BLaER1 (cell line): ENCODE measurements at regions not wholly inside any gene's neighbourhood (a gene's known extent, or its start where the extent isn't known, plus 50 kb on each side); places are given as distances from the start of the nearest gene placed in this dataset.

Source experiments
- H3K27ac ChIP-seq: shearing (Covaris generic); formaldehyde crosslinking; 2 replicates; pipeline ENCODE4 v1.8.1; 2022
- H3K27me3 ChIP-seq: shearing (Covaris generic); formaldehyde crosslinking; 2 replicates; pipeline ENCODE4 v1.8.1; 2022
- H3K36me3 ChIP-seq: shearing (Covaris generic); formaldehyde crosslinking; 2 replicates; pipeline ENCODE4 v1.8.1; 2022
- H3K4me1 ChIP-seq: shearing (Covaris generic); formaldehyde crosslinking; 2 replicates; pipeline ENCODE4 v1.8.1; 2022
- H3K4me2 ChIP-seq: shearing (Covaris generic); formaldehyde crosslinking; 2 replicates; pipeline ENCODE4 v1.8.1; 2022
- H3K4me3 ChIP-seq: shearing (Covaris generic); formaldehyde crosslinking; 2 replicates; pipeline ENCODE4 v1.8.1; 2022
- H3K9ac ChIP-seq: shearing (Covaris generic); formaldehyde crosslinking; 2 replicates; pipeline ENCODE4 v1.8.1; 2022
- H3K9me3 ChIP-seq: shearing (Covaris generic); formaldehyde crosslinking; 2 replicates; pipeline ENCODE4 v1.8.1; 2022
- H4K20me1 ChIP-seq: shearing (Covaris generic); formaldehyde crosslinking; 2 replicates; pipeline ENCODE4 v1.8.1; 2022
- Cebpa-rat ChIP-seq: shearing (Covaris generic); IDR thresholded peaks from 2 replicates; pipeline ENCODE4 v1.8.1; 2022

DNA sequence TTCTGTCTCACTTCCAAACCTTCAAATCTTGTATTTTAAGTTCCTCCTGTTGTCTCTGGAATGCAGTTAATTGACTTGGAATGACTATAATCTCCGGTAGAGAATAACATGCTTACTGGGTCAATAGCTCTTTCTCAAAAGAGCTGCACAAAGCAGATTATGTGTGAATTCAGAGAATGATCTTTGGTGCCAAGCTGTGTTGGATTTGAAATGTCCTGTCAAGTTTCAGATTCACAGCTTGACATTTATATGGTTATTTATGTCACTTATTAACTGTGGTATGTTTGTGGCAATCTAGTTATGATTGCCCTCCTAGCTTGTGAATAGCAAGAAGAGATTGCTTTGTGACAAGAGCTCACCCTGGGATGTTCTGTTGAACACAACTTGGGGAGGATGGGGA lies 128.3 kb upstream of the KCNE2 start:
- TF ChIP-seq Cebpa-rat, result no peak
- Histone ChIP-seq H3K9ac (no peak overlapping the region), H3K4me1 (no peaks in the 10 kb centered on the region), H3K4me2 (no peak overlapping the region), H4K20me1 (no peaks in the 10 kb centered on the region), H3K27ac (no peak overlapping the region), H3K36me3 (no peaks in the 10 kb centered on the region), H3K9me3 (peaks cover 19% of the 10 kb centered on the region), H3K27me3 (no peaks in the 10 kb centered on the region), H3K4me3 (no peak overlapping the region)

DNA sequence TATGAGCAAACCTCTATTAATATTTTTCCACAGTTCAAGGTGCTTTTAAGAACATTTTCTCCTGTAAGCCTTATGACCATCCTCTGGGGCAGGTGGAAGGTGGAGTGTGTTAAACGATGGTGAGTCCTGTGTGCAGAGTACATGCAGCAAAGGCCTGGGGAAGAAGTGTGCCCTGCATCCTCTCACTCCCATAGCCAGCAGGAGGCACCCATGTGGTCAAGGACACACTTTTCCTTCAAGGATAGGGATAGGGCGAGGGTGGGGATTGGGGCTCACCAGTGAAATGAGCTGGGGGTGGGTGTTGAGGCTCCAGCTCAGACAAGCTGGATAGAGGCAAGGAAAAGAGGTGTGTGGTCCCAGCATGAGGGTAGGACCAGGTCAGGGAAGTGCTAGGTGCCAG lies 120.8 kb upstream of the KCNE2 start:
- Histone ChIP-seq H3K9ac (no peak overlapping the region), H3K36me3 (no peaks in the 10 kb centered on the region), H3K27ac (no peak overlapping the region), H3K4me1 (no peaks in the 10 kb centered on the region), H4K20me1 (no peaks in the 10 kb centered on the region), H3K9me3 (peaks cover 14% of the 10 kb centered on the region), H3K27me3 (no peaks in the 10 kb centered on the region), H3K4me3 (no peak overlapping the region), H3K4me2 (no peak overlapping the region)
- TF ChIP-seq Cebpa-rat, result no peak

DNA sequence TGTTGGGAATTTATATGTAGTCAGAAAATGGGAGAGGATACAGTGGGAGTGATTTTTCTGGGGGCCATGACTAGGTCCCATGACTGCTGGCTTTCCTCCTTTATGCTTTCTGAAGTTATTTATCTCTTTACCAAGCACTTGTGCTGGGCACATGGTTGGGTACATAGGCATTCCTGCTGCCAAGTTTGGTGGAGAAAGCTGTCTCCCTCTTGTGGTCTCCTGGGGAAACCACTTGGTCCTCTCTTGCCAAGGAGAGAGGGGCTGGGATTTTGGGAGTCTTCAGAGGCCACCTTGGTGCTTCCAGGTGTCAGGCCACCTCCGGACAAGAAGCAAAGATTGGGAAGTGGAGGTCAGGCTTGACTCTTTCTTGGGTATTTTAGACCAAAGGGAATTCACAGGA lies 120.2 kb upstream of the KCNE2 start:
- H3K9ac ChIP-seq, result no peak overlapping the region
- H3K9me3 ChIP-seq, result peaks cover 16% of the 10 kb centered on the region
- H4K20me1 ChIP-seq, result no peaks in the 10 kb centered on the region
- no peak for TF ChIP-seq Cebpa-rat
- H3K4me3 ChIP-seq, result no peak overlapping the region
- H3K4me1 ChIP-seq, result no peaks in the 10 kb centered on the region
- H3K4me2 ChIP-seq, result no peak overlapping the region
- H3K27ac ChIP-seq, result no peak overlapping the region
- no peaks in the 10 kb centered on the region for H3K36me3 ChIP-seq
- H3K27me3 ChIP-seq, result no peaks in the 10 kb centered on the region

- H3K4me3 ChIP-seq, result no peak overlapping the region
- H3K9ac ChIP-seq, result no peak overlapping the region
- H3K9me3 ChIP-seq, result peaks cover 62% of the 10 kb centered on the region
- H4K20me1 ChIP-seq, result no peaks in the 10 kb centered on the region
- no peak overlapping the region for H3K27ac ChIP-seq
- no peaks in the 10 kb centered on the region for H3K36me3 ChIP-seq
- no peaks in the 10 kb centered on the region for H3K27me3 ChIP-seq
- H3K4me2 ChIP-seq, result no peak overlapping the region
- TF ChIP-seq Cebpa-rat, result no peak
- no peaks in the 10 kb centered on the region for H3K4me1 ChIP-seq
Observed at GRCh38 chr21:34252751-34253150, 111.1 kb upstream of the KCNE2 start.

GRCh38 chr21:34255073-34255472 lies 108.7 kb upstream of the KCNE2 start:
- Histone ChIP-seq H3K36me3 (no peaks in the 10 kb centered on the region), H3K4me3 (no peak overlapping the region), H3K4me1 (no peaks in the 10 kb centered on the region), H3K4me2 (no peak overlapping the region), H3K27me3 (no peaks in the 10 kb centered on the region), H3K9me3 (peaks cover 44% of the 10 kb centered on the region), H4K20me1 (no peaks in the 10 kb centered on the region), H3K9ac (no peak overlapping the region), H3K27ac (no peak overlapping the region)
- no peak for TF ChIP-seq Cebpa-rat

DNA sequence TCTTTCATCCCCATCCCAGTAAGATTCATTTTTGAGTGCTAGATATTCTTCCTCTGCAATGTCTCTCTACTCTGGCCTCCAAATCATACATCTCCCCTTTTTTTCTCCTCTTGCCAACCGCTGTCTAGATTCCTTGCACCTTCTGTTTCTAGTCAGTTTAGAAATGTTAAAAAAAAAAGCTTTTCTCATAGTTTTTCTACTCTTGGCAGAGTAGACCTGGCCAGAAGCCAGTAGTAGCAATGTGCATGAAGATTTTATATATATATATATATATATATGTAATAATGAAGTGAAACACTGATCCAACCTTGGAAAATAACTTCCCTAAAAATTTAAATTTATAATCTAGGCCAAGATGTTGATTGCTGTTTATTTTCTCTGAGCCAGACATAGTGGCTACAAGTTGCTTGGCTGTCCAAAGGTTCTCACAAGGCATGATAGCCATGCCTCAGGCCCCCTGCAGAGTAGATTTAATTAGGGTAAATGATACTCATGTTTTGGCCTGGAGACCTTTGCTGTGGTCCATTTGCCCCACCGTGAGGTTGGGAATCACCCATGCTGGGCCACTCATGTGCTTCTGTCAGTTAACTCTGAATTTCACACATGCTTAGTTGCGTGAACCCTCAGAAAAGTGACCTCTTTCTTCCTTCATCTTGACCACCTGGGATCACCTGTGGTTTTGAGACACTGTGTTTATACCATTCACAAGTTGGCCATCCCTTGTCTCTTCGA lies 103.4 kb upstream of the KCNE2 start:
- Histone ChIP-seq H3K27ac (no peak overlapping the region), H3K4me1 (no peaks in the 10 kb centered on the region), H3K9me3 (peaks cover 26% of the 10 kb centered on the region), H3K4me3 (no peak overlapping the region), H3K36me3 (0 out of 2 replicates have a peak, but pooled peaks cover 5% of the 10 kb centered on the region), H3K4me2 (no peak overlapping the region), H4K20me1 (no peaks in the 10 kb centered on the region), H3K27me3 (no peaks in the 10 kb centered on the region), H3K9ac (no peak overlapping the region)
- no peak for TF ChIP-seq Cebpa-rat

- H3K4me1 ChIP-seq, result no peaks in the 10 kb centered on the region
- no peak for TF ChIP-seq Cebpa-rat
Observed at GRCh38 chr21:34261841-34262468, 101.9 kb upstream of the KCNE2 start.

GRCh38 chr21:34262469-34262845 lies 101.3 kb upstream of the KCNE2 start:
- TF ChIP-seq Cebpa-rat, result no peak
- Histone ChIP-seq H3K9ac (no peak overlapping the region), H3K4me1 (no peaks in the 10 kb centered on the region), H4K20me1 (no peaks in the 10 kb centered on the region), H3K36me3 (0 out of 2 replicates have a peak, but pooled peaks cover 5% of the 10 kb centered on the region), H3K27ac (no peak overlapping the region), H3K4me2 (no peak overlapping the region), H3K4me3 (no peak overlapping the region), H3K27me3 (no peaks in the 10 kb centered on the region), H3K9me3 (peaks cover 24% of the 10 kb centered on the region)

More at GRCh38 chr21:34261841-34262468, 101.9 kb upstream of the KCNE2 start:
- H3K4me3 ChIP-seq, result no peak overlapping the region
- H3K36me3 ChIP-seq, result 0 out of 2 replicates have a peak, but pooled peaks cover 5% of the 10 kb centered on the region
- no peak overlapping the region for H3K9ac ChIP-seq
- H3K9me3 ChIP-seq, result peaks cover 24% of the 10 kb centered on the region
- no peaks in the 10 kb centered on the region for H3K27me3 ChIP-seq
- H3K4me2 ChIP-seq, result no peak overlapping the region
- H4K20me1 ChIP-seq, result no peaks in the 10 kb centered on the region
- no peak overlapping the region for H3K27ac ChIP-seq

DNA sequence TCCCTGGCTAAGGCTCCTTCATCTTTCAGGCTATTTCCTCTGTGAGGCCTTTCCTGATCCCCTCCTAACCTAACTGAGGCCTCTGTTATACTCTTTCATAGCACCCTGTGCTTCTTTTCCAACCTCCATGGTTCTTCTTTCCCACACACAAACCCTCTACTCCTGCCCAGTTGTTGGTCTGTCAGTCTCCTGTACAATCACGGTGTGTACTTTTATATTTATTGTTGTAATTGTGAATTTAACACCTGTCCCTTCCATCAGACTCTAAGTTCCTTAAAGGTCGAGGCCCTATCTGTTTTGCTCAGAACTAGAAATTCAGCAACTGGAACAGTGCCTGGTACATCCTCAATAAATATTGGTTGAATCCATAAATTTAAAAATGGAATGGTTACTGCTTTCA lies 100.2 kb upstream of the KCNE2 start:
- H4K20me1 ChIP-seq, result no peaks in the 10 kb centered on the region
- H3K4me3 ChIP-seq, result no peak overlapping the region
- no peak for TF ChIP-seq Cebpa-rat
- 0 out of 2 replicates have a peak, but pooled peaks cover 5% of the 10 kb centered on the region for H3K36me3 ChIP-seq
- peaks cover 24% of the 10 kb centered on the region for H3K9me3 ChIP-seq
- no peak overlapping the region for H3K9ac ChIP-seq
- no peaks in the 10 kb centered on the region for H3K4me1 ChIP-seq
- H3K27ac ChIP-seq, result no peak overlapping the region
- no peaks in the 10 kb centered on the region for H3K27me3 ChIP-seq
- no peak overlapping the region for H3K4me2 ChIP-seq

GRCh38 chr21:34266351-34266750 lies 97.5 kb upstream of the KCNE2 start:
- TF ChIP-seq Cebpa-rat, result no peak
- Histone ChIP-seq H3K27me3 (no peaks in the 10 kb centered on the region), H3K9me3 (peaks cover 24% of the 10 kb centered on the region), H3K36me3 (0 out of 2 replicates have a peak, but pooled peaks cover 5% of the 10 kb centered on the region), H3K4me3 (no peak overlapping the region), H3K4me1 (no peaks in the 10 kb centered on the region), H3K9ac (no peak overlapping the region), H4K20me1 (no peaks in the 10 kb centered on the region), H3K27ac (no peak overlapping the region), H3K4me2 (no peak overlapping the region)
